K562 (cell line): ENCODE measurements at regions not wholly inside any gene's neighbourhood (a gene's known extent, or its start where the extent isn't known, plus 50 kb on each side); places are given as distances from the start of the nearest gene placed in this dataset.

ENCODE experiments used
- ATAC-seq: fragments of 200-7000 bp; cut with Tn5 transposase; 3 replicates; pipeline ENCODE4 v1.9.1; 2020; ENCODE audit warnings: moderate library complexity
- BruUV-seq: library from RNA; stranded (reverse); fragments of 400-500 nt; replicated peaks from 2 replicates; lab custom pipeline; 2021; lab: Mats Ljungman, UMichigan
- CTCF ChIA-PET: fragments of 300-600 bp; formaldehyde crosslinking; extraction: SDS; loops from one replicate; lab custom pipeline; 2021; ENCODE audit warnings: low intra/inter-chr PET ratio; lab: Yijun Ruan, JAX
- POLR2A ChIA-PET: fragments of 300-600, 350-650 bp; sonication (Branson Sonifier 250); formaldehyde crosslinking; extraction: SDS; loops from one replicate; lab custom pipeline; 2021; ENCODE audit warnings: antibody characterized with exemption, inconsistent platforms; lab: Yijun Ruan, JAX
- DNase-seq, 4 experiments: peaks; one replicate each; pipeline versions ENCODE4 v3.0.0 to v3.0.0-alpha.2; 2011 to 2018; ENCODE audit warnings: low spot score in 3 of 4, mixed read lengths in 3 of 4; ENCODE audit errors: extremely low read depth in 1 of 4
- FAIRE-seq: peaks from 2 replicates; lab custom pipeline; 2011; peaks lifted over from hg19 to GRCh38; lab: Jason Lieb, UNC
- H2AFZ ChIP-seq: 2 replicates; pipeline ENCODE4 v1.6.0; 2011; ENCODE audit warnings: low read depth, low read length, control low read depth, inconsistent platforms
- H3K27ac ChIP-seq: fragments of 200-600 bp; 3 replicates; pipeline ENCODE4 v1.8.0; 2011; ENCODE audit warnings: low read depth, mild to moderate bottlenecking, control low read depth, inconsistent platforms, low read length, moderate library complexity, mixed read lengths; ENCODE audit errors: extremely low read depth
- H3K27me3 ChIP-seq, 2 experiments: fragments of 300-600 bp in 1 of 2; 2 replicates in 1 of 2; 3 replicates in 1 of 2; pipeline versions ENCODE4 v1.6.0 to v1.8.0; 2011; ENCODE audit warnings: inconsistent platforms in 2 of 2, low read length in 2 of 2, mild to moderate bottlenecking in 1 of 2, mixed read lengths in 1 of 2, moderate library complexity in 1 of 2; ENCODE audit not compliant: control insufficient read depth in 2 of 2, insufficient read depth in 2 of 2
- H3K36me3 ChIP-seq: fragments of 300-600 bp; 3 replicates; pipeline ENCODE4 v1.8.0; 2011; ENCODE audit warnings: mild to moderate bottlenecking, low read length, inconsistent platforms; ENCODE audit not compliant: control insufficient read depth, insufficient read depth
- H3K4me1 ChIP-seq, 2 experiments: fragments of 200-600 bp in 1 of 2; replicated peaks in 1 of 2; 2 replicates in 1 of 2; 3 replicates in 1 of 2; pipeline versions ENCODE4 v1.5.1 to v1.8.0; 2011; ENCODE audit warnings: inconsistent platforms in 2 of 2, low read length in 2 of 2, mild to moderate bottlenecking in 1 of 2, mixed read lengths in 1 of 2, moderate library complexity in 1 of 2; ENCODE audit not compliant: control insufficient read depth in 2 of 2, insufficient read depth in 2 of 2
- H3K4me2 ChIP-seq: 2 replicates; pipeline ENCODE4 v1.6.1; 2011; ENCODE audit warnings: low read length, control low read depth, inconsistent platforms, mixed read lengths; ENCODE audit not compliant: insufficient read depth
- H3K4me3 ChIP-seq: fragments of 200-600 bp; sonication (generic), shearing (Covaris generic); 2 replicates; pipeline ENCODE4 v1.5.1; 2016; ENCODE audit warnings: control low read depth, inconsistent platforms
- H3K79me2 ChIP-seq: fragments of 200-600 bp; 3 replicates; pipeline ENCODE4 v1.8.0; 2011; ENCODE audit warnings: low read length, inconsistent platforms; ENCODE audit not compliant: control insufficient read depth, insufficient read depth
- H3K9ac ChIP-seq, 2 experiments: 2 replicates each; pipeline versions ENCODE4 v1.6.0 to v1.6.1; 2011; ENCODE audit warnings: low read depth in 2 of 2, low read length in 2 of 2, control low read depth in 1 of 2, inconsistent platforms in 1 of 2, mild to moderate bottlenecking in 1 of 2, mixed read lengths in 1 of 2; ENCODE audit not compliant: insufficient read depth in 1 of 2
- H3K9me1 ChIP-seq: one replicate; pipeline ENCODE4 v1.6.0; 2011; ENCODE audit warnings: inconsistent platforms, mild to moderate bottlenecking, low read length, moderate library complexity; ENCODE audit not compliant: control insufficient read depth, insufficient read depth
- H3K9me3 ChIP-seq: replicated peaks from 2 replicates; pipeline ENCODE4 v1.5.1; 2011; ENCODE audit warnings: low read depth, low read length, inconsistent platforms; ENCODE audit not compliant: control insufficient read depth, insufficient read depth
- H4K20me1 ChIP-seq: replicated peaks from 2 replicates; pipeline ENCODE4 v1.6.1; 2011; ENCODE audit warnings: low read length, inconsistent platforms, mixed read lengths; ENCODE audit not compliant: control insufficient read depth, insufficient read depth
- DIDO1 ChIP-seq: fragments of 450-650 bp; IDR thresholded peaks from 2 replicates; pipeline ENCODE4 v1.6.1; 2016; ENCODE audit warnings: low read depth, missing biosample characterization, missing genetic modification characterization
- ELF2 ChIP-seq: fragments of 250-450 bp; sonication (Bioruptor Pico); IDR thresholded peaks from 2 replicates; pipeline ENCODE4 v1.5.0; 2021; ENCODE audit warnings: mild to moderate bottlenecking
- FOSL1 ChIP-seq: fragments of 200-800 bp; sonication (Bioruptor generic); conservative IDR thresholded peaks from 2 replicates; pipeline ENCODE4 v1.6.1; 2016; ENCODE audit warnings: missing genetic modification characterization, missing compliant biosample characterization
- KDM4B ChIP-seq, 2 experiments: fragments of 450-650 bp in 1 of 2; sonication (generic) in 1 of 2; IDR thresholded peaks; 2 replicates each; pipeline ENCODE4 v1.6.1; 2016 to 2017; ENCODE audit warnings: borderline replicate concordance in 2 of 2, antibody characterized with exemption in 1 of 2, low read depth in 1 of 2, mild to moderate bottlenecking in 1 of 2
- MTA3 ChIP-seq: fragments of 450-650 bp; formaldehyde crosslinking; IDR thresholded peaks from 2 replicates; pipeline ENCODE4 v1.6.1; 2017; ENCODE audit warnings: mild to moderate bottlenecking, borderline replicate concordance
- POLR2B ChIP-seq: fragments of 450-650 bp; IDR thresholded peaks from 2 replicates; pipeline ENCODE4 v1.6.1; 2018; ENCODE audit warnings: low read depth; ENCODE audit not compliant: partially characterized antibody
- SAFB2 ChIP-seq: fragments of 200-400 bp; formaldehyde crosslinking; IDR thresholded peaks from 2 replicates; pipeline ENCODE4 v1.6.1; 2018; ENCODE audit warnings: borderline replicate concordance, low read length, low read depth, moderate library complexity; ENCODE audit not compliant: severe bottlenecking
- SNIP1 ChIP-seq: fragments of 450-650 bp; IDR thresholded peaks from 2 replicates; pipeline ENCODE4 v1.7.1; 2017; ENCODE audit warnings: low read depth, mild to moderate bottlenecking
- SPI1 ChIP-seq: IDR thresholded peaks from 2 replicates; pipeline ENCODE4 v1.6.1; 2011; ENCODE audit warnings: low read depth, low read length, control low read depth, borderline replicate concordance
- ZNF239 ChIP-seq: fragments of 250-450 bp; sonication (Bioruptor Pico); IDR thresholded peaks from 2 replicates; pipeline ENCODE4 v1.4.0; 2020; ENCODE audit warnings: mild to moderate bottlenecking
- WGBS: fragments of 100-300 bp; shearing (Covaris generic); methylation state at CpG from one replicate; pipeline ENCODE4 v1.1.6; 2016; ENCODE audit warnings: low coverage, mixed read lengths; ENCODE audit not compliant: insufficient coverage; ENCODE audit errors: missing lambda C conversion rate; 5-methylcytosine and 5-hydroxymethylcytosine counted together
- in situ Hi-C: fragments of 300-500 bp; cut with MboI; formaldehyde crosslinking; loops from 4 replicates; pipeline ENCODE4 v1.15.0; 2018; ENCODE audit warnings: inconsistent platforms, mixed read lengths
- intact Hi-C: fragments of 100-400 bp; cut with micrococcal nuclease; formaldehyde crosslinking; loops from 2 replicates; pipeline ENCODE4 v1.14.2; 2022
- TF ChIP-seq, protein P1 (sequence below): fragments of 450-650 bp; IDR thresholded peaks from 2 replicates; pipeline ENCODE4 v1.6.1; 2016
- TF ChIP-seq, protein P2 (sequence below): fragments of 250-450 bp; sonication (Bioruptor Pico); IDR thresholded peaks from 2 replicates; pipeline ENCODE4 v1.5.0; 2021; ENCODE audit warnings: mild to moderate bottlenecking, borderline replicate concordance

DNA sequence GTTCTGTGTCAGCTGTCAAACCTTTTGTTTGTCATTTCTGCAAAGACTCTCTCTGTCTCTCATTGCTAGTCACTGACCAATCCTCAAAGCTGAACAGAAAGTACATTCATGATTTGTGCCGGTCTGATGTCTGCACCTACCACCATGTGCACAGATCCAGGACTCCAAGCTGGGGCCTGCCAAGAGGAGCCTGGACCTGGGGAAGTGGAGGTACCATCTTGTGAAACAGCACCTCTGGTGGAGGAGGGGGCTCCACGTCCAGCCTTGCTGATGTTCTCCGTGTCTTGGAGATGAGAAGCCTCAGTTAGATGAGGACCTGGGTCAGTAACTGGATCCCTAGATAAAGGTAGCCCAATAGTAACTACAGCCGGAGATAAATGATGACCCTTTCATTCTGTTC is 98.9 kb downstream of the TENT4A start:
- no peak overlapping the region for H3K27ac ChIP-seq
- no peaks in the 10 kb centered on the region for H3K36me3 ChIP-seq
- peaks cover 0 to 10% of the 10 kb centered on the region in 2 experiments; a peak in 1 of 5 replicates for H3K27me3 ChIP-seq
- TF ChIP-seq FOSL1 (tag) (no peak), KDM4B (IDR thresholded peaks at IDR 0.05; ENCODE audit: borderline replicate concordance in 2 of 2, low read depth in 1 of 2) (no peak)
- WGBS: 0% methylated on average over 4 of the region's 4 CpGs
- no peak overlapping the region for H3K9ac ChIP-seq
- H3K4me1 ChIP-seq: no peaks in the 10 kb centered on the region
- DNase-seq (no peak), ATAC-seq (no peak), FAIRE-seq (no peak)
- no peak overlapping the region for H2AFZ ChIP-seq
- H4K20me1 ChIP-seq: 0 out of 2 replicates have a peak, but pooled peaks cover 4% of the 10 kb centered on the region
- H3K9me1 ChIP-seq: no peaks in the 10 kb centered on the region
- H3K4me2 ChIP-seq: no peak overlapping the region
- no TSS peak for BruUV-seq
- in situ Hi-C loops: no loop called here
- intact Hi-C loops: no loop called here
- H3K9me3 ChIP-seq: no peaks in the 10 kb centered on the region
- CTCF ChIA-PET: no interaction called here
- H3K79me2 ChIP-seq: no peaks in the 10 kb centered on the region
- no peak overlapping the region for H3K4me3 ChIP-seq
- POLR2A ChIA-PET: no interaction called here

DNA sequence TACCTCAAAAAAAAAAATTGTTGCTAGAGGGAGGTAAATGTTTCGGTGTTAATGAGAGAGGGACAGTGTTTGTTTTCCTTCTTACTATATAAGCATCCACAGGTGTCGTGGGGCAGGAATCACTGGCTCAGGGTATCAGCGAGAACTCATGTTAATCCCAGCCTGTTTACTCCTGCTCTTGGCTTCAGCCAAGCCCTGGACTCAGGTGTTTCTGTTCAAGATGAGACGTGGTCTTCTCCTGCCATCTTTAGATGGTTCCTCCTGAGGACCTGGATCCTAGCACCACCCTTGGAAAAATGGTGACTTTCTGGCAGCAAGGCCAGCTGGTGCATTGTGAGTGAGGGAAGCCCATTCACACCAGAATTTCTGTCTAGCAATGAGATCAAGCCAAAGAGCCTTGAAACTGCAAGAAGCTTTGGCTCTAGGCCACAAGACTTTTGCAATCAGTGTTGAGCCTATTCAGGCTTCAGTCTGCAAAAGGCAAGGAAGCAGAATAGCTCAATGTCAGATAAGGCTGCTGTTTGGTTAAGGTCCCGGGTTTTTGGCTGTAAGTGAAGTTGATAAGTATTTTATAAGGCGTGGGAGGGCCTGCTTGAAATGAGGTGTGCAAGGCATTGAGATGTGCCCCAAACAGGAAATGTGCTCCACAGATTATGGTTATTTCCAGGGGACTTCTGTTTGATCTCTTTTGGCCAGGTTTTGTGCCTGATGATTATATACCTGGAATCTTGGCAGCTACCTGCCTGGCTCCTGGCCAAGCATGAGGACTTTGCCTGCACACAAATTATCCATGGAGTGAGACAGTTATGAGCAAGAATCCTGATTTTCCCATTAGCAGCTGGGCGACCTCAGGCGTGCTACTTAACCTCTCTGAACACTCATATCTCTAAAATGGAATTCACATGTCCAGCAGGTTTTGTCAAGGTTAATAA is 99.8 kb downstream of the TENT4A start:
- CTCF ChIA-PET: no interaction called here
- no peak for DNase-seq
- in situ Hi-C loops: no loop called here
- TF ChIP-seq ELF2 (CRISPR knock-in tag) (no peak), SNIP1 (no peak), POLR2B (no peak), ZNF239 (CRISPR knock-in tag) (no peak), SAFB2 (no peak), MTA3 (no peak), SPI1 (no peak), DIDO1 (tag) (no peak)
- TF ChIP-seq, protein P1, sequence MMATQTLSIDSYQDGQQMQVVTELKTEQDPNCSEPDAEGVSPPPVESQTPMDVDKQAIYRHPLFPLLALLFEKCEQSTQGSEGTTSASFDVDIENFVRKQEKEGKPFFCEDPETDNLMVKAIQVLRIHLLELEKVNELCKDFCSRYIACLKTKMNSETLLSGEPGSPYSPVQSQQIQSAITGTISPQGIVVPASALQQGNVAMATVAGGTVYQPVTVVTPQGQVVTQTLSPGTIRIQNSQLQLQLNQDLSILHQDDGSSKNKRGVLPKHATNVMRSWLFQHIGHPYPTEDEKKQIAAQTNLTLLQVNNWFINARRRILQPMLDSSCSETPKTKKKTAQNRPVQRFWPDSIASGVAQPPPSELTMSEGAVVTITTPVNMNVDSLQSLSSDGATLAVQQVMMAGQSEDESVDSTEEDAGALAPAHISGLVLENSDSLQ: no peak
- TF ChIP-seq, protein P2, sequence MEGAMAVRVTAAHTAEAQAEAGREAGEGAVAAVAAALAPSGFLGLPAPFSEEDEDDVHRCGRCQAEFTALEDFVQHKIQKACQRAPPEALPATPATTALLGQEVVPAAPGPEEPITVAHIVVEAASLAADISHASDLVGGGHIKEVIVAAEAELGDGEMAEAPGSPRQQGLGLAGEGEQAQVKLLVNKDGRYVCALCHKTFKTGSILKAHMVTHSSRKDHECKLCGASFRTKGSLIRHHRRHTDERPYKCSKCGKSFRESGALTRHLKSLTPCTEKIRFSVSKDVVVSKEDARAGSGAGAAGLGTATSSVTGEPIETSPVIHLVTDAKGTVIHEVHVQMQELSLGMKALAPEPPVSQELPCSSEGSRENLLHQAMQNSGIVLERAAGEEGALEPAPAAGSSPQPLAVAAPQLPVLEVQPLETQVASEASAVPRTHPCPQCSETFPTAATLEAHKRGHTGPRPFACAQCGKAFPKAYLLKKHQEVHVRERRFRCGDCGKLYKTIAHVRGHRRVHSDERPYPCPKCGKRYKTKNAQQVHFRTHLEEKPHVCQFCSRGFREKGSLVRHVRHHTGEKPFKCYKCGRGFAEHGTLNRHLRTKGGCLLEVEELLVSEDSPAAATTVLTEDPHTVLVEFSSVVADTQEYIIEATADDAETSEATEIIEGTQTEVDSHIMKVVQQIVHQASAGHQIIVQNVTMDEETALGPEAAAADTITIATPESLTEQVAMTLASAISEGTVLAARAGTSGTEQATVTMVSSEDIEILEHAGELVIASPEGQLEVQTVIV (CRISPR knock-in tag): no peak

More for the DNA sequence above, 99.8 kb downstream of the TENT4A start:
- BruUV-seq: no TSS peak
- Histone ChIP-seq H3K36me3 (no peaks in the 10 kb centered on the region), H3K27ac (no peak overlapping the region), H3K9ac (no peak overlapping the region), H3K9me3 (no peaks in the 10 kb centered on the region), H4K20me1 (0 out of 2 replicates have a peak, but pooled peaks cover 4% of the 10 kb centered on the region), H3K4me1 (no peaks in the 10 kb centered on the region), H3K9me1 (no peaks in the 10 kb centered on the region), H2AFZ (no peak overlapping the region), H3K79me2 (no peaks in the 10 kb centered on the region), H3K4me3 (no peak overlapping the region), H3K27me3 (peaks cover 0 to 10% of the 10 kb centered on the region in 2 experiments; a peak in 1 of 5 replicates), H3K4me2 (no peak overlapping the region)
- FAIRE-seq (no peak), ATAC-seq (no peak)
- POLR2A ChIA-PET: no interaction called here
- intact Hi-C loops: no loop called here
- WGBS: 2% methylated on average over 8 of the region's 8 CpGs
